Loucy (cell line): ENCODE measurements at regions not wholly inside any gene's neighbourhood (a gene's known extent, or its start where the extent isn't known, plus 50 kb on each side); places are given as distances from the start of the nearest gene placed in this dataset.

ENCODE experiments used
- EZH2phosphoT487 ChIP-seq: fragments of 200-600 bp; IDR thresholded peaks from 2 replicates; pipeline ENCODE4 v1.6.1; 2018; ENCODE audit warnings: antibody characterized with exemption, mild to moderate bottlenecking, moderate library complexity, borderline replicate concordance
- TF ChIP-seq, protein P1 (sequence below): fragments of 200-600 bp; sonication (generic); conservative IDR thresholded peaks from 2 replicates; pipeline ENCODE4 v1.5.1; 2014; ENCODE audit warnings: mild to moderate bottlenecking, antibody characterized with exemption, low read length

GRCh38 chr6:11433860-11434259 is 103.7 kb upstream of the TMEM170B start:
- no peak for TF ChIP-seq EZH2phosphoT487
- TF ChIP-seq, protein P1, sequence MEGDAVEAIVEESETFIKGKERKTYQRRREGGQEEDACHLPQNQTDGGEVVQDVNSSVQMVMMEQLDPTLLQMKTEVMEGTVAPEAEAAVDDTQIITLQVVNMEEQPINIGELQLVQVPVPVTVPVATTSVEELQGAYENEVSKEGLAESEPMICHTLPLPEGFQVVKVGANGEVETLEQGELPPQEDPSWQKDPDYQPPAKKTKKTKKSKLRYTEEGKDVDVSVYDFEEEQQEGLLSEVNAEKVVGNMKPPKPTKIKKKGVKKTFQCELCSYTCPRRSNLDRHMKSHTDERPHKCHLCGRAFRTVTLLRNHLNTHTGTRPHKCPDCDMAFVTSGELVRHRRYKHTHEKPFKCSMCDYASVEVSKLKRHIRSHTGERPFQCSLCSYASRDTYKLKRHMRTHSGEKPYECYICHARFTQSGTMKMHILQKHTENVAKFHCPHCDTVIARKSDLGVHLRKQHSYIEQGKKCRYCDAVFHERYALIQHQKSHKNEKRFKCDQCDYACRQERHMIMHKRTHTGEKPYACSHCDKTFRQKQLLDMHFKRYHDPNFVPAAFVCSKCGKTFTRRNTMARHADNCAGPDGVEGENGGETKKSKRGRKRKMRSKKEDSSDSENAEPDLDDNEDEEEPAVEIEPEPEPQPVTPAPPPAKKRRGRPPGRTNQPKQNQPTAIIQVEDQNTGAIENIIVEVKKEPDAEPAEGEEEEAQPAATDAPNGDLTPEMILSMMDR = no peak
